ENCODE measurements at regions not wholly inside any gene's neighbourhood (a gene's known extent, or its start where the extent isn't known, plus 50 kb on each side); places are given as distances from the start of the nearest gene placed in this dataset.

DNA sequence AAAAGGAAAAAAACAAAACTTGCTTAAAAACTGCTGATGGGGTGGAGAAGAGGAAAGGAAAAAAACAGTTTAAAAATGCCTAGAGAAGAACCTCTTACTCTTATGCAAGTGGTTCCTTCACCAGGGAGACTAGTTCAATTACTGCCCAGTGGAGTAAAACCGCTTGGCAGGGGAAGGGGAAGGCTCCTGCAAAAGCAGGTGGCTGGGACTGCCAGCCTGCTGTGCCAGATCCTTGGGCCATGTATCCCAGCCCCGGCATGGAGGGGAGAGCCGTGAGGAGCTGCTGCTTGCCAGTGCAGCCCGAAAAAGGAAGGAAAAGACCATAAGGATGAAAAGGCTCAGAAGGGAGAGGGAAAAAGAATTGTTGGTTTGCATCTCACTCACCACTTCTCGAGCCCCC, 123.0 kb downstream of the FSCB start:
- Histone ChIP-seq H3K9ac (ENCODE audit: low read length in 3 of 3) (no peak overlapping the region), H3K27me3 (ENCODE audit: control insufficient read depth, insufficient read depth, low read length) (no peaks in the 10 kb centered on the region), H3K36me3 (ENCODE audit: control insufficient read depth in 2 of 3, insufficient read depth in 3 of 3, low read length in 3 of 3) (no peaks in the 10 kb centered on the region), H3K9me3 (ENCODE audit: control insufficient read depth in 2 of 3, insufficient read depth in 1 of 3, low read length in 3 of 3) (no peaks in the 10 kb centered on the region), H3K4me1 (ENCODE audit: control insufficient read depth in 2 of 3, insufficient read depth in 2 of 3, low read depth in 1 of 3, low read length in 3 of 3) (no peaks in the 10 kb centered on the region), H3K27ac (ENCODE audit: low read depth in 2 of 2, low read length in 2 of 2) (no peak overlapping the region), H3K4me3 (ENCODE audit: low read length in 3 of 3) (no peak overlapping the region)
- TF ChIP-seq, protein P1, sequence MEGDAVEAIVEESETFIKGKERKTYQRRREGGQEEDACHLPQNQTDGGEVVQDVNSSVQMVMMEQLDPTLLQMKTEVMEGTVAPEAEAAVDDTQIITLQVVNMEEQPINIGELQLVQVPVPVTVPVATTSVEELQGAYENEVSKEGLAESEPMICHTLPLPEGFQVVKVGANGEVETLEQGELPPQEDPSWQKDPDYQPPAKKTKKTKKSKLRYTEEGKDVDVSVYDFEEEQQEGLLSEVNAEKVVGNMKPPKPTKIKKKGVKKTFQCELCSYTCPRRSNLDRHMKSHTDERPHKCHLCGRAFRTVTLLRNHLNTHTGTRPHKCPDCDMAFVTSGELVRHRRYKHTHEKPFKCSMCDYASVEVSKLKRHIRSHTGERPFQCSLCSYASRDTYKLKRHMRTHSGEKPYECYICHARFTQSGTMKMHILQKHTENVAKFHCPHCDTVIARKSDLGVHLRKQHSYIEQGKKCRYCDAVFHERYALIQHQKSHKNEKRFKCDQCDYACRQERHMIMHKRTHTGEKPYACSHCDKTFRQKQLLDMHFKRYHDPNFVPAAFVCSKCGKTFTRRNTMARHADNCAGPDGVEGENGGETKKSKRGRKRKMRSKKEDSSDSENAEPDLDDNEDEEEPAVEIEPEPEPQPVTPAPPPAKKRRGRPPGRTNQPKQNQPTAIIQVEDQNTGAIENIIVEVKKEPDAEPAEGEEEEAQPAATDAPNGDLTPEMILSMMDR (IDR thresholded peaks at IDR 0.05; ENCODE audit: borderline replicate concordance, extremely low read depth, insufficient read depth) = no peak
- FAIRE-seq (no peak), DNase-seq (no peak)
- intact Hi-C loops (cut with DNase I) = no loop called here

DNA sequence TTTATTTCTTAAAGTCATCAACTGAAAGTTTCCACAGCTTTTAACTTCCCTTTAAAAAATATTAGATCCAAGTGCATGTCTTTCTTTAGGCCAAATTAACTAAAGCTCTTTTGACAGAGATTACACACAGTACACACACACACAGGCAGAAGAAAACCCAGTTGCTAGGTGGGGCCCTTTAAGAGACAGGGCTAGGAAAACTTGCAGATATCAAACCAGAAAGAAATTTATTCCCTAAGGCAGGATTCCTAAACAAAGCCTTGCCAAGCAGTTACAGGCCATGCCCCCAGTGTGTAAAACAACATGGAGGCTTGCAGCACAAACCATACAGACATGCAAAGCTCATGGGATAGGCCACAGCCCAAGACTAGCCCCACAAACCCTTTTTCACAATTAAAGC, 123.4 kb downstream of the FSCB start:
- Histone ChIP-seq H3K36me3 (ENCODE audit: control insufficient read depth in 2 of 3, insufficient read depth in 3 of 3, low read length in 3 of 3) (no peaks in the 10 kb centered on the region), H3K27me3 (ENCODE audit: control insufficient read depth, insufficient read depth, low read length) (no peaks in the 10 kb centered on the region), H3K9me3 (ENCODE audit: control insufficient read depth in 2 of 3, insufficient read depth in 1 of 3, low read length in 3 of 3) (no peaks in the 10 kb centered on the region), H3K9ac (ENCODE audit: low read length in 3 of 3) (no peak overlapping the region), H3K4me3 (ENCODE audit: low read length in 3 of 3) (no peak overlapping the region), H3K27ac (ENCODE audit: low read depth in 2 of 2, low read length in 2 of 2) (no peak overlapping the region), H3K4me1 (ENCODE audit: control insufficient read depth in 2 of 3, insufficient read depth in 2 of 3, low read depth in 1 of 3, low read length in 3 of 3) (no peaks in the 10 kb centered on the region)
- DNase-seq (no peak), FAIRE-seq (no peak)
- TF ChIP-seq, protein P1 (IDR thresholded peaks at IDR 0.05; ENCODE audit: borderline replicate concordance, extremely low read depth, insufficient read depth) = no peak
- intact Hi-C loops (cut with DNase I) = no loop called here

DNA sequence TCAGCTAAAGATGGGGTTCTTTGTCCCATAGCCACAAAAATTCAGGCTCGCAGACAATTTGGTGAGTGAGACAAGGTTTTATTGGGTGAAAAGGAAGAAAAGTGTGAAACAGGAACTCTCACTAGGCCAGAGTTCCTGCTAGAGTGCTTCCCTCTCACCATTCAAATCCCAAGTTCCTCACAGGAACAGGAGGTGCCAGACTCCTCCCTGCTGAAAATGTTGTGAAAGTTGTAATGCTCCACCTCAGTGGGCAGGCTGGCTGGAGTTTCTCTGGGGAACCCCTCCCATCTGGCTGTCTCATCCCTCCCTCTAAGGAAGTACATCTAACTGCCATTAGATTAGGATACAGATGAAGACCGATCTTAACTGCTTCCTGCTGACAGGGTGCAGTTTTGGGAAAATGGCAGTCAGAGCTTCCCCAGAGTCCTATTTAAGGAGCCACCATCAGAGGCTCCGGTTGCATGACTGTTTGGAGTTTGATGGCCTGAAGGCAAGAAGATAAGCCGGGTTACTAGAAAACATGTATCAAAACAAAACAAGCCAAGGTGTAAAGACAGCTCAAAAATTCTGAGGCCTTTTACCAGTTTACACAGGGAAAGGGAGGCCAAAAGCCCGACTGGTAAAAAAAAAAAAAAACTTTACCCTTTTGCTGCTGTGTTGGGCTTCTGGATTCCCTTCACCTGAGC, 127.6 kb downstream of the FSCB start:
- intact Hi-C loops (cut with DNase I) = no loop called here
- peaks cover 0 to 27% (median 0%) of the 10 kb centered on the region in 3 donors for H3K9me3 ChIP-seq (ENCODE audit: control insufficient read depth in 2 of 3, insufficient read depth in 1 of 3, low read length in 3 of 3)
- no peak for DNase-seq
- H3K4me1 ChIP-seq (ENCODE audit: control insufficient read depth in 2 of 3, insufficient read depth in 2 of 3, low read depth in 1 of 3, low read length in 3 of 3) = peaks cover 0 to 4% (median 0%) of the 10 kb centered on the region in 3 donors
- H3K36me3 ChIP-seq (ENCODE audit: control insufficient read depth in 2 of 3, insufficient read depth in 3 of 3, low read length in 3 of 3) = no peaks in the 10 kb centered on the region
- no peaks in the 10 kb centered on the region for H3K27me3 ChIP-seq (ENCODE audit: control insufficient read depth, insufficient read depth, low read length)
- no peak overlapping the region for H3K27ac ChIP-seq (ENCODE audit: low read depth in 2 of 2, low read length in 2 of 2)
- FAIRE-seq = no peak
- no peak overlapping the region for H3K4me3 ChIP-seq (ENCODE audit: low read length in 3 of 3)
- TF ChIP-seq, protein P1 (IDR thresholded peaks at IDR 0.05; ENCODE audit: borderline replicate concordance, extremely low read depth, insufficient read depth) = no peak
- H3K9ac ChIP-seq (ENCODE audit: low read length in 3 of 3) = no peak overlapping the region

DNA sequence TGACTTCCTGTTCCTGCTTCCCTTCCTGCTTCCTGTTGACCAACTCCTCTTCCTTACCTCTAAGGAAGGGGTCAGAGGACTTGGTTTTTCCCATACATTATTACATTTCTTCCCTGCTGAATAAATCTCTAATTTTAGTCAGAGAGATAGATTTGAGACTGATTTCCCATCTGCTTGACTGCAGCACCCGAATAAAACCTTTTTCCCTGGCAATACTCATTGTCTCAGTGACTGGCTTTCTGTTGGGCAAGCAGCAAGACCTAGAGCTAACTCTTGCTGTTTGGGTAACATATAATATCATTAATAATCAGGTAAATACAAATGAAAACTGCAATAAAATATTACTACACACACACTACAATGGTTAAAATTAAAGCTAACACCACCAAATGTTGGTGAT, 132.2 kb downstream of the FSCB start:
- H3K27ac ChIP-seq (ENCODE audit: low read depth in 2 of 2, low read length in 2 of 2) = no peak overlapping the region

More for the DNA sequence above, 132.2 kb downstream of the FSCB start:
- no peaks in the 10 kb centered on the region for H3K27me3 ChIP-seq (ENCODE audit: control insufficient read depth, insufficient read depth, low read length)
- DNase-seq (no peak), FAIRE-seq (no peak)
- H3K4me3 ChIP-seq (ENCODE audit: low read length in 3 of 3) = no peak overlapping the region
- H3K4me1 ChIP-seq (ENCODE audit: control insufficient read depth in 2 of 3, insufficient read depth in 2 of 3, low read depth in 1 of 3, low read length in 3 of 3) = peaks cover 0 to 4% (median 0%) of the 10 kb centered on the region in 3 donors
- peaks cover 0 to 27% (median 0%) of the 10 kb centered on the region in 3 donors for H3K9me3 ChIP-seq (ENCODE audit: control insufficient read depth in 2 of 3, insufficient read depth in 1 of 3, low read length in 3 of 3)
- intact Hi-C loops (cut with DNase I) = no loop called here
- H3K9ac ChIP-seq (ENCODE audit: low read length in 3 of 3) = no peak overlapping the region
- H3K36me3 ChIP-seq (ENCODE audit: control insufficient read depth in 2 of 3, insufficient read depth in 3 of 3, low read length in 3 of 3) = no peaks in the 10 kb centered on the region
- TF ChIP-seq, protein P1 (IDR thresholded peaks at IDR 0.05; ENCODE audit: borderline replicate concordance, extremely low read depth, insufficient read depth) = no peak

Data from kidney (tissue), 13 donors.